Stomach (tissue), 8 donors: ENCODE measurements at regions not wholly inside any gene's neighbourhood (a gene's known extent, or its start where the extent isn't known, plus 50 kb on each side); places are given as distances from the start of the nearest gene placed in this dataset.

Source experiments
- DNase-seq, 2 donors: peaks; one replicate each; pipeline versions ENCODE4 v3.0.0 to v3.0.0-alpha.2; 2013 to 2019
- H3K27ac ChIP-seq, 5 donors: fragments of 200-600 bp in 4 of 5; sonication (generic) in 4 of 5; one replicate each; pipeline ENCODE4 v1.5.1; 2013 to 2019; ENCODE audit warnings: mild to moderate bottlenecking in 1 of 5, moderate library complexity in 1 of 5
- H3K27me3 ChIP-seq, 3 donors: fragments of 200-600 bp; sonication (generic); one replicate each; pipeline ENCODE4 v1.5.1; 2017 to 2019; ENCODE audit warnings: mixed run types in 1 of 3
- H3K36me3 ChIP-seq, 4 donors: fragments of 200-600 bp; sonication (generic); 1 replicate in 3 of 4; 2 replicates in 1 of 4; pipeline ENCODE4 v1.5.1; 2016 to 2019
- H3K4me1 ChIP-seq, 4 donors: fragments of 200-600 bp; sonication (generic); one replicate each; pipeline ENCODE4 v1.5.1; 2016 to 2019
- H3K4me3 ChIP-seq, 4 donors: fragments of 200-600 bp; sonication (generic) in 3 of 4; one replicate each; pipeline ENCODE4 v1.5.1; 2016 to 2019; ENCODE audit warnings: mild to moderate bottlenecking in 1 of 4
- H3K9me3 ChIP-seq, 4 donors: fragments of 200-600 bp; sonication (generic); one replicate each; pipeline ENCODE4 v1.5.1; 2016 to 2019
- EP300 ChIP-seq: sonication (generic); formaldehyde crosslinking; IDR thresholded peaks from one replicate; pipeline ENCODE4 v1.6.1; 2017; ENCODE audit warnings: antibody characterized with exemption
- POLR2A ChIP-seq, 4 donors: fragments of 450-650 bp; IDR thresholded peaks; one replicate each; pipeline ENCODE4 v1.6.1; 2016; ENCODE audit warnings: antibody characterized with exemption in 4 of 4, control low read depth in 2 of 4, mild to moderate bottlenecking in 1 of 4, moderate library complexity in 1 of 4
- POLR2AphosphoS5 ChIP-seq, 3 donors: sonication (generic); formaldehyde crosslinking; IDR thresholded peaks; one replicate each; pipeline ENCODE4 v1.6.1; 2016; ENCODE audit warnings: antibody characterized with exemption in 3 of 3
- WGBS, 5 donors: extraction: QIAGEN DNeasy Blood & Tissue Kit in 3 of 5; methylation state at CpG; one replicate each; pipeline versions ENCODE4 v1.1.5 to v1.1.7; 2013 to 2018; 5-methylcytosine and 5-hydroxymethylcytosine counted together
- intact Hi-C: fragments of 100-400 bp; cut with DNase I; formaldehyde crosslinking; loops from one replicate; pipeline ENCODE4 v1.15.1; 2023; ENCODE audit warnings: low total_unique reads
- TF ChIP-seq, protein P1 (sequence below), 7 experiments: fragments of 450-650 bp in 4 of 7; fragments of 200-600 bp in 3 of 7; sonication (generic) in 3 of 7; IDR thresholded peaks; one replicate each; pipeline ENCODE4 v1.5.1; 2016 to 2019; ENCODE audit warnings: antibody characterized with exemption in 7 of 7, control low read depth in 2 of 7, mild to moderate bottlenecking in 1 of 7
- donor health status: healthy with polysubstance abuse.
- donor health status: Bipolar disorder and iron deficiency.
- donor health status: healthy.

DNA sequence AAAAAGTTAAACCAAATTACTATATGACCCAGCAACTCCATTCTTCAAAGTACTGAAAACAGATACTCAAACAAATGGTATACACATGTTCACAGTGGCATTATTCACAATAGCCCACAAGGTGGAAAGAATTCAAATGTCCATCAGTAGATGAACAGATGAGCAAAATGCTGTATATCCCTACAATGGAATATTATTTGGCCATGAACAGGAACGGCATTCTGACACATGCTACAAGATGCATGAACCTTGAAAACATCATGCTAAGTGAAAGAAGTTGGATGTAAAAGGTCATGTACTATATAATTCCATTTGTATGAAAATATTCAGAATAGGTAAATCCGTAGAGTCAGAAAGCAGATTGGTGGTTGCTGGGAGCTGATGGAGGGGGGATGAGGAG lies 73.5 kb upstream of the XYLT1 start:
- intact Hi-C loops = no loop called here
- DNase-seq = no peak

GRCh38 chr16:17543073-17543472 lies 72.3 kb upstream of the XYLT1 start:
- 89 to 96% (median 94%) methylated on average over 2 of the region's 2 CpGs for WGBS, 5 donors

More for the DNA sequence above, 73.5 kb upstream of the XYLT1 start:
- Histone ChIP-seq H3K4me3 (no peak overlapping the region), H3K27ac (no peak overlapping the region), H3K9me3 (no peaks in the 10 kb centered on the region), H3K4me1 (no peaks in the 10 kb centered on the region), H3K27me3 (peaks cover 0 to 13% (median 0%) of the 10 kb centered on the region in 3 donors), H3K36me3 (no peaks in the 10 kb centered on the region)
- TF ChIP-seq EP300 = no peak
- TF ChIP-seq, protein P1, sequence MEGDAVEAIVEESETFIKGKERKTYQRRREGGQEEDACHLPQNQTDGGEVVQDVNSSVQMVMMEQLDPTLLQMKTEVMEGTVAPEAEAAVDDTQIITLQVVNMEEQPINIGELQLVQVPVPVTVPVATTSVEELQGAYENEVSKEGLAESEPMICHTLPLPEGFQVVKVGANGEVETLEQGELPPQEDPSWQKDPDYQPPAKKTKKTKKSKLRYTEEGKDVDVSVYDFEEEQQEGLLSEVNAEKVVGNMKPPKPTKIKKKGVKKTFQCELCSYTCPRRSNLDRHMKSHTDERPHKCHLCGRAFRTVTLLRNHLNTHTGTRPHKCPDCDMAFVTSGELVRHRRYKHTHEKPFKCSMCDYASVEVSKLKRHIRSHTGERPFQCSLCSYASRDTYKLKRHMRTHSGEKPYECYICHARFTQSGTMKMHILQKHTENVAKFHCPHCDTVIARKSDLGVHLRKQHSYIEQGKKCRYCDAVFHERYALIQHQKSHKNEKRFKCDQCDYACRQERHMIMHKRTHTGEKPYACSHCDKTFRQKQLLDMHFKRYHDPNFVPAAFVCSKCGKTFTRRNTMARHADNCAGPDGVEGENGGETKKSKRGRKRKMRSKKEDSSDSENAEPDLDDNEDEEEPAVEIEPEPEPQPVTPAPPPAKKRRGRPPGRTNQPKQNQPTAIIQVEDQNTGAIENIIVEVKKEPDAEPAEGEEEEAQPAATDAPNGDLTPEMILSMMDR (IDR thresholded peaks at IDR 0.05) = no peak
- TF ChIP-seq POLR2A (IDR thresholded peaks at IDR 0.05) = no peak
- TF ChIP-seq POLR2AphosphoS5 (IDR thresholded peaks at IDR 0.05) = no peak
- 86 to 95% (median 93%) methylated on average over 2 of the region's 2 CpGs for WGBS, 5 donors

DNA sequence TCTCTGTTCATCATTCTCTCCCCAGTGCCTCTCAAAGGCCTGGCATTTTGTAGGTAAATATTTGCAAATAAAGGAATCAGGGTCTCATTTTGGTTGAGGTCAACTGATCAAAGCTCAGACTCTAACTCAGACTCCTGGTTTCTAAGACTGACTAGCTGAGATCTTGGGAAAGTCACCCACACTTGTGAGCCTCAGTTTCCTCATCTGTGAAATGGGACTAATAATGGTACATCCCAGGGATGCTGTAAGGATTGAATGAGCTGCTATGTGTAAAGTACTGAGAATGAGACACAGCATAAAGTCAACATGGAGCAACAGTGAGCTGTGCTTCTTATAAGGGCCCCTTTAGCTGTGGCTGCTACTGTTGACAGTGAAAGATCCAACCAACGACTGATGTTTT lies 70.6 kb upstream of the XYLT1 start:
- Histone ChIP-seq H3K27ac (no peak overlapping the region), H3K4me1 (no peaks in the 10 kb centered on the region), H3K9me3 (no peaks in the 10 kb centered on the region), H3K27me3 (peaks cover 0 to 14% (median 0%) of the 10 kb centered on the region in 3 donors), H3K36me3 (no peaks in the 10 kb centered on the region), H3K4me3 (no peak overlapping the region)
- intact Hi-C loops = no loop called here
- 67 to 88% (median 77%) methylated on average over 1 of the region's 1 CpG for WGBS, 5 donors
- TF ChIP-seq POLR2AphosphoS5 (IDR thresholded peaks at IDR 0.05) (no peak), POLR2A (IDR thresholded peaks at IDR 0.05) (no peak), EP300 (no peak)
- TF ChIP-seq, protein P1 (IDR thresholded peaks at IDR 0.05) = no peak
- DNase-seq = no peak

More at GRCh38 chr16:17543073-17543472, 72.3 kb upstream of the XYLT1 start:
- no peak for DNase-seq
- H3K9me3 ChIP-seq = no peaks in the 10 kb centered on the region
- no peak overlapping the region for H3K4me3 ChIP-seq
- TF ChIP-seq POLR2A (IDR thresholded peaks at IDR 0.05) (no peak), POLR2AphosphoS5 (IDR thresholded peaks at IDR 0.05) (no peak)
- TF ChIP-seq, protein P1 (IDR thresholded peaks at IDR 0.05) = no peak
- H3K27ac ChIP-seq = no peak overlapping the region
- H3K27me3 ChIP-seq = peaks cover 0 to 13% (median 0%) of the 10 kb centered on the region in 3 donors
- no peaks in the 10 kb centered on the region for H3K36me3 ChIP-seq
- H3K4me1 ChIP-seq = no peaks in the 10 kb centered on the region
- intact Hi-C loops = no loop called here

- Histone ChIP-seq H3K4me1 (no peaks in the 10 kb centered on the region), H3K4me3 (no peak overlapping the region), H3K27me3 (peaks cover 0 to 29% (median 0%) of the 10 kb centered on the region in 3 donors), H3K9me3 (no peaks in the 10 kb centered on the region), H3K27ac (no peak overlapping the region), H3K36me3 (no peaks in the 10 kb centered on the region)
- DNase-seq = no peak
- TF ChIP-seq EP300 = no peak
- no peak for TF ChIP-seq POLR2A (IDR thresholded peaks at IDR 0.05)
- no peak for TF ChIP-seq POLR2AphosphoS5 (IDR thresholded peaks at IDR 0.05)
- TF ChIP-seq, protein P1 (IDR thresholded peaks at IDR 0.05) = no peak
- WGBS, 5 donors = 59 to 69% (median 62%) methylated on average over 11 of the region's 11 CpGs
- intact Hi-C loops = no loop called here
These were observed 68.2 kb upstream of the XYLT1 start for GRCh38 chr16:17538927-17539326.
